ENCODE measurements at regions not wholly inside any gene's neighbourhood (a gene's known extent, or its start where the extent isn't known, plus 50 kb on each side); places are given as distances from the start of the nearest gene placed in this dataset.
A peak's percentile ranks its signal among the peaks of the same experiment; 100 is the strongest.

GRCh38 chr10:81532403-81532802, 342.6 kb upstream of the NRG3 start:
- ATAC-seq (replicated peaks in 6 of 8): no peak
- H3K27ac ChIP-seq: no peak overlapping the region
- WGBS, 10 experiments: 0 to 95% (median 57%) methylated on average over 1 to 6 of the region's 6 CpGs; no CpG with 5 or more reads in 1 of the 10 experiments
- no peaks in the 10 kb centered on the region for H3K4me1 ChIP-seq (replicated peaks in 1 of 2)
- in situ Hi-C loops (cut with MboI; ENCODE audit: low pct_unique_long_range_greater_than_20kb in 2 of 9, low sequenced_read_pairs in 9 of 9, unreplicated experiment in 9 of 9): no loop called here
- no peak overlapping the region for H3K4me3 ChIP-seq

GRCh38 chr10:81534991-81535390, 340.0 kb upstream of the NRG3 start:
- H3K27ac ChIP-seq: no peak overlapping the region
- in situ Hi-C loops (cut with MboI; ENCODE audit: low pct_unique_long_range_greater_than_20kb in 2 of 9, low sequenced_read_pairs in 9 of 9, unreplicated experiment in 9 of 9): no loop called here
- no peaks in the 10 kb centered on the region for H3K4me1 ChIP-seq (replicated peaks in 1 of 2)
- 20 to 83% methylated on average over 1 of the region's 2 CpGs; no CpG with 5 or more reads in 8 of the 10 experiments for WGBS, 10 experiments
- H3K4me3 ChIP-seq: no peak overlapping the region
- ATAC-seq (replicated peaks in 6 of 8): no peak

- H3K4me1 ChIP-seq (replicated peaks in 1 of 2): no peaks in the 10 kb centered on the region
- in situ Hi-C loops (cut with MboI; ENCODE audit: low pct_unique_long_range_greater_than_20kb in 2 of 9, low sequenced_read_pairs in 9 of 9, unreplicated experiment in 9 of 9): no loop called here
- no peak for ATAC-seq (replicated peaks in 6 of 8)
These were observed 333.5 kb upstream of the NRG3 start for GRCh38 chr10:81541517-81541916.

GRCh38 chr10:81546243-81546642, 328.8 kb upstream of the NRG3 start:
- no peak overlapping the region for H3K27ac ChIP-seq
- WGBS, 10 experiments: 0 to 97% (median 78%) methylated on average over 2 to 5 of the region's 5 CpGs
- in situ Hi-C loops (cut with MboI; ENCODE audit: low pct_unique_long_range_greater_than_20kb in 2 of 9, low sequenced_read_pairs in 9 of 9, unreplicated experiment in 9 of 9): no loop called here
- H3K4me3 ChIP-seq: no peak overlapping the region
- no peaks in the 10 kb centered on the region for H3K4me1 ChIP-seq (replicated peaks in 1 of 2)
- no peak for ATAC-seq (replicated peaks in 6 of 8)

More at GRCh38 chr10:81541517-81541916, 333.5 kb upstream of the NRG3 start:
- Histone ChIP-seq H3K4me3 (no peak overlapping the region), H3K27ac (no peak overlapping the region)

GRCh38 chr10:81548160-81548559, 326.8 kb upstream of the NRG3 start:
- WGBS, 10 experiments: 13 to 79% (median 60%) methylated on average over 1 to 3 of the region's 3 CpGs; no CpG with 5 or more reads in 7 of the 10 experiments
- Histone ChIP-seq H3K4me1 (replicated peaks in 1 of 2) (no peaks in the 10 kb centered on the region), H3K27ac (no peak overlapping the region), H3K4me3 (no peak overlapping the region)
- ATAC-seq (replicated peaks in 6 of 8): no peak
- in situ Hi-C loops (cut with MboI; ENCODE audit: low pct_unique_long_range_greater_than_20kb in 2 of 9, low sequenced_read_pairs in 9 of 9, unreplicated experiment in 9 of 9): no loop called here

GRCh38 chr10:81564143-81564542, 310.9 kb upstream of the NRG3 start:
- Histone ChIP-seq H3K4me3 (no peak overlapping the region), H3K27ac (no peak overlapping the region), H3K4me1 (replicated peaks in 1 of 2) (no peaks in the 10 kb centered on the region)
- ATAC-seq (replicated peaks in 6 of 8): peak in 1 of 8 experiments; percentile 52
- WGBS, 10 experiments: 0 to 100% (median 82%) methylated on average over 1 to 3 of the region's 3 CpGs; no CpG with 5 or more reads in 2 of the 10 experiments
- in situ Hi-C loops (cut with MboI; ENCODE audit: low pct_unique_long_range_greater_than_20kb in 2 of 9, low sequenced_read_pairs in 9 of 9, unreplicated experiment in 9 of 9): no loop called here

- Histone ChIP-seq H3K4me1 (replicated peaks in 1 of 2) (no peaks in the 10 kb centered on the region), H3K27ac (no peak overlapping the region), H3K4me3 (no peak overlapping the region)
- 0 to 100% (median 63%) methylated on average over 1 to 2 of the region's 5 CpGs; no CpG with 5 or more reads in 6 of the 10 experiments for WGBS, 10 experiments
- in situ Hi-C loops (cut with MboI; ENCODE audit: low pct_unique_long_range_greater_than_20kb in 2 of 9, low sequenced_read_pairs in 9 of 9, unreplicated experiment in 9 of 9): no loop called here
- ATAC-seq (replicated peaks in 6 of 8): no peak
These were observed 305.5 kb upstream of the NRG3 start for GRCh38 chr10:81569488-81569887.

- H3K4me3 ChIP-seq: no peak overlapping the region
- no peak overlapping the region for H3K27ac ChIP-seq
- no peaks in the 10 kb centered on the region for H3K4me1 ChIP-seq (replicated peaks in 1 of 2)
- in situ Hi-C loops (cut with MboI; ENCODE audit: low pct_unique_long_range_greater_than_20kb in 2 of 9, low sequenced_read_pairs in 9 of 9, unreplicated experiment in 9 of 9): no loop called here
- 80 to 100% methylated on average over 1 to 2 of the region's 3 CpGs; no CpG with 5 or more reads in 8 of the 10 experiments for WGBS, 10 experiments
- no peak for ATAC-seq (replicated peaks in 6 of 8)
These were observed 304.6 kb upstream of the NRG3 start for GRCh38 chr10:81570349-81570748.

GRCh38 chr10:81570878-81571794, 303.9 kb upstream of the NRG3 start:
- Histone ChIP-seq H3K4me3 (no peak overlapping the region), H3K4me1 (replicated peaks in 1 of 2) (no peaks in the 10 kb centered on the region), H3K27ac (no peak overlapping the region)
- ATAC-seq (replicated peaks in 6 of 8): no peak
- WGBS, 10 experiments: 59 to 100% (median 88%) methylated on average over 1 to 9 of the region's 21 CpGs; no CpG with 5 or more reads in 2 of the 10 experiments
- in situ Hi-C loops (cut with MboI; ENCODE audit: low pct_unique_long_range_greater_than_20kb in 2 of 9, low sequenced_read_pairs in 9 of 9, unreplicated experiment in 9 of 9): no loop called here

- Histone ChIP-seq H3K4me1 (replicated peaks in 1 of 2) (no peaks in the 10 kb centered on the region), H3K27ac (no peak overlapping the region), H3K4me3 (no peak overlapping the region)
- in situ Hi-C loops (cut with MboI; ENCODE audit: low pct_unique_long_range_greater_than_20kb in 2 of 9, low sequenced_read_pairs in 9 of 9, unreplicated experiment in 9 of 9): no loop called here
- WGBS, 10 experiments: 0 to 69% (median 35%) methylated on average over 1 to 3 of the region's 3 CpGs; no CpG with 5 or more reads in 2 of the 10 experiments
- no peak for ATAC-seq (replicated peaks in 6 of 8)
These were observed 300.0 kb upstream of the NRG3 start for GRCh38 chr10:81575036-81575435.

- no peak overlapping the region for H3K4me3 ChIP-seq
- 0 to 100% (median 100%) methylated on average over 1 to 2 of the region's 2 CpGs; no CpG with 5 or more reads in 3 of the 10 experiments for WGBS, 10 experiments
- no peaks in the 10 kb centered on the region for H3K4me1 ChIP-seq (replicated peaks in 1 of 2)
- in situ Hi-C loops (cut with MboI; ENCODE audit: low pct_unique_long_range_greater_than_20kb in 2 of 9, low sequenced_read_pairs in 9 of 9, unreplicated experiment in 9 of 9): no loop called here
- no peak overlapping the region for H3K27ac ChIP-seq
- no peak for ATAC-seq (replicated peaks in 6 of 8)
These were observed 298.7 kb upstream of the NRG3 start for GRCh38 chr10:81576336-81576735.

GRCh38 chr10:81594991-81595390, 280.0 kb upstream of the NRG3 start:
- no peak for ATAC-seq (replicated peaks in 6 of 8)
- in situ Hi-C loops (cut with MboI; ENCODE audit: low pct_unique_long_range_greater_than_20kb in 2 of 9, low sequenced_read_pairs in 9 of 9, unreplicated experiment in 9 of 9): no loop called here
- WGBS, 10 experiments: 0 to 95% (median 57%) methylated on average over 1 of the region's 1 CpG; no CpG with 5 or more reads in 2 of the 10 experiments

GRCh38 chr10:81600185-81600584, 274.8 kb upstream of the NRG3 start:
- no peak overlapping the region for H3K4me3 ChIP-seq
- in situ Hi-C loops (cut with MboI; ENCODE audit: low pct_unique_long_range_greater_than_20kb in 2 of 9, low sequenced_read_pairs in 9 of 9, unreplicated experiment in 9 of 9): no loop called here
- no peak overlapping the region for H3K27ac ChIP-seq
- WGBS, 10 experiments: 0 to 100% (median 100%) methylated on average over 1 to 2 of the region's 2 CpGs; no CpG with 5 or more reads in 1 of the 10 experiments
- H3K4me1 ChIP-seq (replicated peaks in 1 of 2): no peaks in the 10 kb centered on the region
- no peak for ATAC-seq (replicated peaks in 6 of 8)

More at GRCh38 chr10:81594991-81595390, 280.0 kb upstream of the NRG3 start:
- H3K4me1 ChIP-seq (replicated peaks in 1 of 2): no peaks in the 10 kb centered on the region
- H3K4me3 ChIP-seq: no peak overlapping the region
- H3K27ac ChIP-seq: no peak overlapping the region

Measured in motor neuron (in vitro differentiated cells).